Fibroblast of lung (primary cell): ENCODE measurements at regions not wholly inside any gene's neighbourhood (a gene's known extent, or its start where the extent isn't known, plus 50 kb on each side); places are given as distances from the start of the nearest gene placed in this dataset.

Source experiments
- CTCF ChIP-seq, 2 donors: IDR thresholded peaks in 1 of 2; conservative IDR thresholded peaks in 1 of 2; 1 replicate in 1 of 2; 2 replicates in 1 of 2; pipeline ENCODE4 v1.5.1; 2011 to 2012; ENCODE audit warnings: low read length in 2 of 2, control low read depth in 1 of 2, inconsistent platforms in 1 of 2, low read depth in 1 of 2, mild to moderate bottlenecking in 1 of 2
- EZH2 ChIP-seq: IDR thresholded peaks from 2 replicates; pipeline ENCODE4 v1.5.1; 2012; ENCODE audit warnings: low read length, control low read depth, mild to moderate bottlenecking; ENCODE audit errors: missing control alignments

DNA sequence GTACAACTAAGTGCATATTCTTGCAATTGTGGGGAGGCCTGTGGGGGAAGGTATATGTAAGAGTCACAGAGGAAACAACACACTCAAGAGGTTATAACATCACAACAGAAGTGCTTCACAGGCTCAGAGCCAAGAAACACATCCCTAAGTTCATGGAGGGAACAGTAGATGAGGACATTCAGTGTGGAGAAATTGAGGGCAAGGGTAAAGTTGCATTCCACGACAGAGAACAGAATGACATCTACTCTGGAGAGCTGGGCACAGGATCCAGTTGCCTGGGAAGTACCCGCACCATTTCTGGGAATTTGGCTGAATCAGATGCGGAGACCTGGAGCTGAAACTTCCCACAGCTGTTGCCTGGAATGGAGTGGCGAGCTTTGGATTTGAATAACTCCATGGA is 197.2 kb downstream of the NXNL2 start:
- TF ChIP-seq CTCF (conservative IDR thresholded peaks at IDR 0.05 in 1 of 2, IDR thresholded peaks at IDR 0.05 in 1 of 2; ENCODE audit: low read depth in 1 of 2, low read length in 2 of 2) (no peak), EZH2 (no peak)
